ENCODE measurements at regions not wholly inside any gene's neighbourhood (a gene's known extent, or its start where the extent isn't known, plus 50 kb on each side); places are given as distances from the start of the nearest gene placed in this dataset.

DNA sequence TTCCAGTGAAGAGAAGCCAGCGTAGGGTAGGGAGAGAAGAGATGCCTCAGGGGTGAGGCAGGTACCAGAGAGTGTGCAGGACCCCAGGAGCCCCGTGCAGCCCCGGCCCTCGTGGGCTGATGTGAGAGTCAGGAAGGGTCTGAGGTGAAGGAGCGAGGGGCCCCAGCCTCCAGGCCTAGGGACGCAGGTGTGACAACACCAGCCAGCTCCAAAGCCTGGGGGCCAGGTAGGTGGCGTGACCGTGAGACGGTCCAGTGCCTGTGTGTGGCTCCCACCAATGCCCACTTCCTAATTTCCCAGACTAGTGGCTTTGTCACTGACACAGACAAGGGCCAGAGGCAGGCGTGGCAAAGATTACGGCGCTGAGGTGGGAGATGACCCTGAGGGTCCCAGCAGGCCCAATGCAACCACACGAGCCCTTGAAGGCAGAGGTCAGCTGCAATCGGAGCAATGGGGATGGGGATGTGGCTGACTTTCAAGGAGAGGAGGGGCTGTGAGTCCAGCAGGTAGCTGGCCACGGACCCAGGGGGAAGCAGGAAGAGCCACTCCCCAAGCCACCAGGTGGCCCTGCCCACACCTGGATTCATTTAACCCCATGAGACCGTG, 86.0 kb upstream of the SNTG2 start:
- no peak for DNase-seq (ENCODE audit: low read depth)
- H3K4me3 ChIP-seq (ENCODE audit: low read length): no peak overlapping the region
- TF ChIP-seq, protein P1, sequence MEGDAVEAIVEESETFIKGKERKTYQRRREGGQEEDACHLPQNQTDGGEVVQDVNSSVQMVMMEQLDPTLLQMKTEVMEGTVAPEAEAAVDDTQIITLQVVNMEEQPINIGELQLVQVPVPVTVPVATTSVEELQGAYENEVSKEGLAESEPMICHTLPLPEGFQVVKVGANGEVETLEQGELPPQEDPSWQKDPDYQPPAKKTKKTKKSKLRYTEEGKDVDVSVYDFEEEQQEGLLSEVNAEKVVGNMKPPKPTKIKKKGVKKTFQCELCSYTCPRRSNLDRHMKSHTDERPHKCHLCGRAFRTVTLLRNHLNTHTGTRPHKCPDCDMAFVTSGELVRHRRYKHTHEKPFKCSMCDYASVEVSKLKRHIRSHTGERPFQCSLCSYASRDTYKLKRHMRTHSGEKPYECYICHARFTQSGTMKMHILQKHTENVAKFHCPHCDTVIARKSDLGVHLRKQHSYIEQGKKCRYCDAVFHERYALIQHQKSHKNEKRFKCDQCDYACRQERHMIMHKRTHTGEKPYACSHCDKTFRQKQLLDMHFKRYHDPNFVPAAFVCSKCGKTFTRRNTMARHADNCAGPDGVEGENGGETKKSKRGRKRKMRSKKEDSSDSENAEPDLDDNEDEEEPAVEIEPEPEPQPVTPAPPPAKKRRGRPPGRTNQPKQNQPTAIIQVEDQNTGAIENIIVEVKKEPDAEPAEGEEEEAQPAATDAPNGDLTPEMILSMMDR (conservative IDR thresholded peaks at IDR 0.05; ENCODE audit: low read length): no peak

DNA sequence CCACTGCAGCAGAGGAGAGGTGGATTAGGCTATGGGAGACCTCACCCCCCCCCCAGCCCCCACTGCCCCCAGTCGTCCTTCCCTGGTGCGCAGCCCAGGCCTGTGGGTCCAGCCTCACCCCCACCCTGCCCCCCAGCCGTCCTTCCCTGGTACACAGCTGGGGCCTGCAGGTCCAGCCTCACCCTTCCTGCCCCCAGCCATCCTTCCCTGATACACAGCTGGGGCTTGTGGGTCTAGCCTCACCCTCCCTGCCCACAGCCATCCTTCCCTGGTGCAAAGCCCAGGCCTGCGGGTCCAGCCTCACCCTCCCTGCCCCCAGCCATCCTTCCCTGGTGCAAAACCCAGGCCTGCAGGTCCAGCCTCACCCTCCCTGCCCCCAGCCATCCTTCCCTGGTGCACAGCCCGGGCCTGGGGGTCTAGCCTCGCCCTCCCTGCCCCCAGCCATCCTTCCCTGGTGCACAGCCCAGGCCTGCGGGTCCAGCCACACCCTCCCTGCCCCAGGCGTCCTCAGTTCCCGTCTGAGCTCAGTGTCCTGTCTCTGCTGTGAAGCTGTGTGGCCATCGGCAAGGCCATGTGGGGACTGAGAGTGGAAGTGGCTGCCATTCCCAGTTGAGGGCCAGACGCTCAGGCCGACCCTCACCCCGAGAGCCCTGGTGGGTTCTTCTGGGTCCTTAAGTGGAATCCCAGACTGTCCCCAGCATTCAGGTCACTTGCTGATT, 86.8 kb upstream of the SNTG2 start:
- no peak for DNase-seq (ENCODE audit: low read depth)
- no peak overlapping the region for H3K4me3 ChIP-seq (ENCODE audit: low read length)
- TF ChIP-seq, protein P1 (conservative IDR thresholded peaks at IDR 0.05; ENCODE audit: low read length): no peak

DNA sequence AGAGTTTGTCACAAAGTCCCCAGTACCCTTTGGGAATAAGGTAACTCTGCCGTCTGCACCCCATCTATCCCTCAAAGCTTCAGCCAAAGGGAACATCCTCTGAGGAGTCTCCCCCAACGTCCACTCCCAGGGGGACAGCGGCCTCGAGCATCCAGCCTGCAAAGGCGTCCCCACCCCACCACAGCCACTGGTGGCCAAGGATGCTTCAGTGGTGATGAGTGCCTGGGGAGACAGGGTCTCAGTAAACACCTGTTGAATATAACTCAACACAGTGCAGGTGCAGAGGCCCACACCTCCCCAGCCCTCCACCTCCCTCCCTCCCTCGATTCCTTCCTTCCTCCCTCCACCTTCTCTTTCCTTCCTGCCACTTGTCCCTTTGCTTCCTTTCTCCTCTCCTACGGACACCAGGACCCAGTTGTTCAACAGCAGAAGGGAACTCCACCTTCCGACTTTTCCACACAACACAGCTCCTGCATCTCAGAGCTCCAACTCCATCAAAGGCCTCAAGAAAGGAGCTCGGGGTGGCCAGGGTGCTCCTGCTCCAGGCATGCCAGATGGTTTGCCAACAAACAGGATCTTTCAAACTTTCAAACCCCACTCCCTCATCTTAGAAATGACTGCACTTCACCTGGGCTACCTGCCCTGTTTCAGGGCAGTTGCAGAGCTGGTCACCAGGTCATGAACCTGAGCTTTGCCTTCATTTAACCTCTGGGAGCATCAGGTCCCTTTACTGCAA, 87.8 kb upstream of the SNTG2 start:
- TF ChIP-seq, protein P1 (conservative IDR thresholded peaks at IDR 0.05; ENCODE audit: low read length): no peak
- H3K4me3 ChIP-seq (ENCODE audit: low read length): no peak overlapping the region
- DNase-seq (ENCODE audit: low read depth): no peak

DNA sequence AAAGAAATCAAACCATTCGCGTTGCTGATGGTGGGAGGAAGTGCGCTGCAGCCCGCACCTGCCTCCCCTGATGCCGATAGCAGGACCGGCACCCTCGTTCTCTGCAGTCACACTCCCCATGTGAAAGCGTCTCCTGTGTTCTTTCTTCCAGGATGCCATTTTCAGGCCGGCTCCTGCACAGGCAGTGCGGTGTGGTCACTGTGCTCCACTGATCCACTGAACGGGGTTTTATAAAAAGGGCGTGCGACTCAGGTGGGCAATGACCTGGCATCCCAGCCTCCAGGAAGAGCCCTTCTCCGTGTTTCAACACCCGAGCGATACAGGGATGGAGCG, 88.3 kb upstream of the SNTG2 start:
- H3K4me3 ChIP-seq (ENCODE audit: low read length): no peak overlapping the region
- no peak for DNase-seq (ENCODE audit: low read depth)
- TF ChIP-seq, protein P1 (conservative IDR thresholded peaks at IDR 0.05; ENCODE audit: low read length): no peak

DNA sequence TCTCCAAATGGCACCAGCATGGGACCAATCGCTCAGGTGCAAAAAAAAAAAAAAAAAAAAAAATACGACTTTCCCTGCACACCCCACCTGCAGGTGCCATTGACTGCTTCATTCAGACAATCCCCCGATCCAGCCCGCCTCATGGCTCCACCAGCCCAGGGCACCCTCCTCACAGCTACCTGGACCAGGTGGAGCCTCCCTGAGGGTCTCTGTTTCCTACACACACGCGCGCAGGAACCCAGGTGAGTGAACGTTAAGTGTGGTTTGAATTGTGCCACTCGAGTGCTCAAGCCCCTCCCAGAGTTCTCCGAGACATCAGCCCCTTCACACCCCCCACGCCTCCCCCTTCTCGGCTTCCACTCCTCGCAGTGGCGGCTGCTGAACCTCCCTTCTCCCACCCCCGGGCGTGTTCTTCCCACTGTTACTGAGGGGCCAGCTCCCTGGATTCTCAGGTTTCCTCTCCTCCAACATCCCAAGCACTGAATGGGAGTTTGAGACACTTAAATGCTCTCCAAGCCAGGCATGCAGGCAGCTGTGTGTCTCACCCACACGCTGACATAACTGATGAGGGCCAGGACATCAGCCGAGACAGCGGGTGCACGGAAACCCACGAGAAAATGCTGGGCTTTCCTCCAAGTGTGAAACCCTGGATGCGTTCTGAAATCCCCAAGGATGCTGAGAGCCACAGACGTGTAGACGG, 88.8 kb upstream of the SNTG2 start:
- TF ChIP-seq, protein P1 (conservative IDR thresholded peaks at IDR 0.05; ENCODE audit: low read length): no peak
- no peak for DNase-seq (ENCODE audit: low read depth)
- H3K4me3 ChIP-seq (ENCODE audit: low read length): no peak overlapping the region

DNA sequence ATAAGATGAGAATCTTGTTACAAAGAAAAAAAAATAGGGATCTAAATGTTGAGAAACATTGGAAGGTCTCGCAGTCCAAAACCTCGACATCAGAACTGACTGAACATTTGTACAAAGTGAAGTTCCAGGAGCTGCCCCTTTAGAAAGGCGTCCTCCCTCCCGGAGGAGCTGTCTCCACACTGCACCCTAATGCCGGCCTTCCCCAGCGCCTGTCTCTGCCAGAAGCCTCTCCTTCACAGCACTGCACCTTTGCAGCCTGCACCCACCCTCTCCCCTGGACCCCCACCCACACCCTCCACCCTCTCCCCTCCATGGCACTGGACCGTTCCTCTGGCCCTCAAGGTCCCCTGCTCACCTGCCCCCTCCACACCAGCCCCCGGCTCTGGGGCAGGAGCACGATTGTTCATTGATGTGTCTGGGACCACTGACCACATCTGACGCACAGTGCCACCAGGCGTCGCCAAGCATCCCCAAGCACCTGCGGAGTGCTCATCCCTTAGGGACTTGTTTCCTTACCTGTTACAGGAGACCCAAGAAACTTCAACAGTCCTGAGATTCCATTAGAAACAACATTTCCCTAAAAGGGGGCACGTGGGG, 90.3 kb upstream of the SNTG2 start:
- H3K4me3 ChIP-seq (ENCODE audit: low read length): no peak overlapping the region
- TF ChIP-seq, protein P1 (conservative IDR thresholded peaks at IDR 0.05; ENCODE audit: low read length): no peak
- DNase-seq (ENCODE audit: low read depth): no peak
